ENCODE measurements at regions not wholly inside any gene's neighbourhood (a gene's known extent, or its start where the extent isn't known, plus 50 kb on each side); places are given as distances from the start of the nearest gene placed in this dataset.

DNA sequence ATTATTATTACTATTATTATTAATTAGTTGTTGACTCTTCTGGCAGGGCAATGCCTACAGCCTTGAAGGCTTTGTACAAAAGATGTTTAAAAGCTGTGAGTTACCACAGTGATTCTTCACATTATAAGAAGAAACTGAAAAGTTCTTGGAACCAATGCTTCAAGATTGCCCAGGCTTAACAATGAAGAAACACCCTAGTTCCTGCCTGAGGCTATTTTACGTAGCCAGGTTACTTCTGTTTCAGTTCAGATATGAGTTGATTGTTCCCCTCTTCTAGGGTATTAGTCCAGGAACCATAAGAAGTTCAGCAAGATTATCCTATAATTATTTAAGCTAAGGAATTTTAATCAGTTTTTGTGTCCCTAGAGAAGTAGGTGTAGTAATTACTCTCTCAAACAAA, 154.6 kb upstream of the CDH12 start:
- no peak overlapping the region for H3K27ac ChIP-seq (ENCODE audit: insufficient read depth, low read length)
- no peak overlapping the region for H3K4me2 ChIP-seq (ENCODE audit: extremely low read depth, insufficient read depth, low read length)
- no peaks in the 10 kb centered on the region for H3K27me3 ChIP-seq (ENCODE audit: control insufficient read depth, insufficient read depth, low read length)
- H3K9ac ChIP-seq (ENCODE audit: insufficient read depth, low read length) = no peak overlapping the region
- no peak overlapping the region for H3K4me3 ChIP-seq (replicated peaks in 1 of 4; ENCODE audit: control extremely low read depth in 1 of 4, insufficient read depth in 1 of 4, low read depth in 3 of 4, low read length in 4 of 4)
- no peaks in the 10 kb centered on the region for H3K9me3 ChIP-seq (ENCODE audit: control insufficient read depth, insufficient read depth, low read depth, low read length)
- DNase-seq (ENCODE audit: low read depth in 2 of 2) = no peak
- H4K20me1 ChIP-seq (ENCODE audit: control insufficient read depth, extremely low read depth, insufficient read depth, low read length) = no peaks in the 10 kb centered on the region
- H3K4me1 ChIP-seq (ENCODE audit: control insufficient read depth, extremely low read depth, insufficient read depth, low read length) = no peaks in the 10 kb centered on the region
- TF ChIP-seq, protein P1, sequence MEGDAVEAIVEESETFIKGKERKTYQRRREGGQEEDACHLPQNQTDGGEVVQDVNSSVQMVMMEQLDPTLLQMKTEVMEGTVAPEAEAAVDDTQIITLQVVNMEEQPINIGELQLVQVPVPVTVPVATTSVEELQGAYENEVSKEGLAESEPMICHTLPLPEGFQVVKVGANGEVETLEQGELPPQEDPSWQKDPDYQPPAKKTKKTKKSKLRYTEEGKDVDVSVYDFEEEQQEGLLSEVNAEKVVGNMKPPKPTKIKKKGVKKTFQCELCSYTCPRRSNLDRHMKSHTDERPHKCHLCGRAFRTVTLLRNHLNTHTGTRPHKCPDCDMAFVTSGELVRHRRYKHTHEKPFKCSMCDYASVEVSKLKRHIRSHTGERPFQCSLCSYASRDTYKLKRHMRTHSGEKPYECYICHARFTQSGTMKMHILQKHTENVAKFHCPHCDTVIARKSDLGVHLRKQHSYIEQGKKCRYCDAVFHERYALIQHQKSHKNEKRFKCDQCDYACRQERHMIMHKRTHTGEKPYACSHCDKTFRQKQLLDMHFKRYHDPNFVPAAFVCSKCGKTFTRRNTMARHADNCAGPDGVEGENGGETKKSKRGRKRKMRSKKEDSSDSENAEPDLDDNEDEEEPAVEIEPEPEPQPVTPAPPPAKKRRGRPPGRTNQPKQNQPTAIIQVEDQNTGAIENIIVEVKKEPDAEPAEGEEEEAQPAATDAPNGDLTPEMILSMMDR (conservative IDR thresholded peaks at IDR 0.05 in 1 of 2, IDR thresholded peaks at IDR 0.05 in 1 of 2; ENCODE audit: low read depth in 1 of 2, low read length in 2 of 2) = no peak
- no peak for TF ChIP-seq EZH2 (IDR thresholded peaks at IDR 0.05; ENCODE audit: low read length, missing control alignments)
- no peaks in the 10 kb centered on the region for H3K36me3 ChIP-seq (ENCODE audit: control insufficient read depth, insufficient read depth, low read length)
- H3K79me2 ChIP-seq (ENCODE audit: control insufficient read depth, insufficient read depth, low read length) = no peaks in the 10 kb centered on the region
- no peak overlapping the region for H2AFZ ChIP-seq (ENCODE audit: low read length)

DNA sequence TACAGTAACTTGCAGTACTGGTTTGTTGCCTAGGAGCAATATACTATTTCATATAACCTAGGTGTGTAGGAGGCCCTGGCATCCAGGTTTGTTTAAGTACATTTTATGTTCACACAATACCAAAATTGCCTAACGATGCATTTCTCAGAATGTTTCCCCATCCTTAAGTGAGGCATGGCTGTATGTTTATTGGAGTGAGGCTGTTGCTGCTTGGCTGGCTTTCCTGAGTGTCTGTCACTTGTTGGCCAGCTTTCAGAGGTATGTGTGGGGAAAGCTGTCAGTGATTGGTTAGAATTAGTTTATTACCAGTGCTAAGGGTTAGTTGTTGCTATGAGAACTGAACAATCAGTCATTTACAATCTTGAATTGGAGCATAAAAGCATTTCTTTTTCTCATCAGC, 154.1 kb upstream of the CDH12 start:
- Histone ChIP-seq H3K4me3 (replicated peaks in 1 of 4; ENCODE audit: control extremely low read depth in 1 of 4, insufficient read depth in 1 of 4, low read depth in 3 of 4, low read length in 4 of 4) (no peak overlapping the region), H3K9ac (ENCODE audit: insufficient read depth, low read length) (no peak overlapping the region), H4K20me1 (ENCODE audit: control insufficient read depth, extremely low read depth, insufficient read depth, low read length) (no peaks in the 10 kb centered on the region), H3K79me2 (ENCODE audit: control insufficient read depth, insufficient read depth, low read length) (no peaks in the 10 kb centered on the region), H3K4me1 (ENCODE audit: control insufficient read depth, extremely low read depth, insufficient read depth, low read length) (no peaks in the 10 kb centered on the region), H2AFZ (ENCODE audit: low read length) (no peak overlapping the region), H3K27ac (ENCODE audit: insufficient read depth, low read length) (no peak overlapping the region), H3K4me2 (ENCODE audit: extremely low read depth, insufficient read depth, low read length) (no peak overlapping the region), H3K36me3 (ENCODE audit: control insufficient read depth, insufficient read depth, low read length) (no peaks in the 10 kb centered on the region), H3K27me3 (ENCODE audit: control insufficient read depth, insufficient read depth, low read length) (no peaks in the 10 kb centered on the region), H3K9me3 (ENCODE audit: control insufficient read depth, insufficient read depth, low read depth, low read length) (no peaks in the 10 kb centered on the region)
- peak in 1 of 2 donors; percentile 51 for DNase-seq (ENCODE audit: low read depth in 2 of 2)
- TF ChIP-seq, protein P1 (conservative IDR thresholded peaks at IDR 0.05 in 1 of 2, IDR thresholded peaks at IDR 0.05 in 1 of 2; ENCODE audit: low read depth in 1 of 2, low read length in 2 of 2) = no peak
- TF ChIP-seq EZH2 (IDR thresholded peaks at IDR 0.05; ENCODE audit: low read length, missing control alignments) = no peak

DNA sequence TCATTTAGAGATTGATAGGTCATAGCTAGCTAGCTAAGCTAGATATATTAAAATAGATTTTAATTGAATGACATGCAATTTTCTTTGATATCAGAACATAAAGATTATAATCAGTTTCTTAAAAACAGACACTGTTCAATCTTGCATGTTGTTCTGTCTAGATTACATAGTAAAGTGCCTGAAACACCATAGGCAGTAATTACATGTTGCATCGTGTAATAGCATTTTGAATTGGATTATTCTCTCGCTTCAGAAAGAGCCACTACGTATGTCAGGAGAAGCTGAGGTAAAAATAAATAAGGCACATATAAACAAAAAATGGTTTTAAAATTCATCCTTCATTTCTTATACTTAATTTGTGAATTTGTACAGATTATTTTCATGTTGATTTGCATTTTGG, 148.0 kb upstream of the CDH12 start:
- Histone ChIP-seq H3K9me3 (ENCODE audit: control insufficient read depth, insufficient read depth, low read depth, low read length) (no peaks in the 10 kb centered on the region), H3K79me2 (ENCODE audit: control insufficient read depth, insufficient read depth, low read length) (no peaks in the 10 kb centered on the region), H3K4me3 (replicated peaks in 1 of 4; ENCODE audit: control extremely low read depth in 1 of 4, insufficient read depth in 1 of 4, low read depth in 3 of 4, low read length in 4 of 4) (no peak overlapping the region), H2AFZ (ENCODE audit: low read length) (no peak overlapping the region), H3K4me2 (ENCODE audit: extremely low read depth, insufficient read depth, low read length) (no peak overlapping the region), H4K20me1 (ENCODE audit: control insufficient read depth, extremely low read depth, insufficient read depth, low read length) (no peaks in the 10 kb centered on the region), H3K9ac (ENCODE audit: insufficient read depth, low read length) (no peak overlapping the region), H3K27me3 (ENCODE audit: control insufficient read depth, insufficient read depth, low read length) (no peaks in the 10 kb centered on the region), H3K36me3 (ENCODE audit: control insufficient read depth, insufficient read depth, low read length) (no peaks in the 10 kb centered on the region), H3K27ac (ENCODE audit: insufficient read depth, low read length) (no peak overlapping the region), H3K4me1 (ENCODE audit: control insufficient read depth, extremely low read depth, insufficient read depth, low read length) (no peaks in the 10 kb centered on the region)
- TF ChIP-seq, protein P1 (conservative IDR thresholded peaks at IDR 0.05 in 1 of 2, IDR thresholded peaks at IDR 0.05 in 1 of 2; ENCODE audit: low read depth in 1 of 2, low read length in 2 of 2) = no peak
- no peak for TF ChIP-seq EZH2 (IDR thresholded peaks at IDR 0.05; ENCODE audit: low read length, missing control alignments)
- DNase-seq (ENCODE audit: low read depth in 2 of 2) = no peak

All from fibroblast of lung (primary cell).